GM18498 (cell line): ENCODE measurements at regions not wholly inside any gene's neighbourhood (a gene's known extent, or its start where the extent isn't known, plus 50 kb on each side); places are given as distances from the start of the nearest gene placed in this dataset.

Experiments used
- ATAC-seq: cut with Tn5 transposase; IDR thresholded peaks from one replicate; pipeline ENCODE4 v1.9.1; 2021; ENCODE audit warnings: mild to moderate bottlenecking, moderate library complexity; ENCODE audit not compliant: unreplicated experiment

DNA sequence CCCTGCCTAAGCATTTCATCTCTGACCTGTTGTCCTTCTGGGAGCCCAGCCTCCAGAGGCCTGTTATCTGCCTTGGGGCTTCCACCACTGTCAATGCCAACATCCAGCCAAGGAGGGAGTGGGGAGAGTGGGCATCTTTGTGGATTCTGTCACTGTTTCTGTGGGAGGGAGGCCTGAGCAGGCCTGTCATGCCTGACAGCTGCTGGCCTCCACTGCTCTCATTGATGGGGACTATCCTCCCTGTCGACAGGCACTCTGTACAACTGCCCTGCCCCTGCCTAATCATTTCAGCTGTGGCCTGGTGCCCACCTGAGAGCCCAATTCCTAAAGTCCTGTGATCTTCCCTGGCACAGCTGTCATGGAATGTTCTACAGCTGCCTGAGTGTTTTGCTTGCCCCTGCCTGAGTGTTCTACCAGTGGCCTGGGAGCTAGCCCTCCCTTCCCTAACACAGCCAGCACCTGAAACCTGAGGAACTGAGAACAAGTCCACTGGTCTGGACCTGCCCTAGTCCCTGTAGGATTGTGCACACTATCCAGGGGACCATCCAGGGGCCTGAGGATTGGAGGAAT lies 145.3 kb downstream of the FAM83B start:
- ATAC-seq = no peak

DNA sequence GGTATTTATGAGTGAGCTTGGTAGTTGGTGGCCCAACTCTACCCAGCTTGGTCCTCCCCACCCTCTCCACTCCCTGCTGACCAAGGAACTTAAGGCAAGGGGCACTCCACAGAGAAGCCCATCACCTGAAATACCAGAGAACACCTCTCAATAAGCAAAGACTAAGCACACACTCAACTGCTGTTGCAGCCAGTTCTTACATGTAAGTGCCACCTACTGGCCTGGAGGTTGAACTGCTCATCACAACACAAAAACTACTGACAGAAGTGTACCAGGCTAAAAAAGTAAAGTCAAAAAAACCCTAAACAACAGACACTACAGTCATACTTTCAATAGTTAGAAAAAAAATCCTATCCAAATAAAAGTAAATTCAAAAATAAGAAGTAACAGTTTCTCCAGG lies 146.2 kb downstream of the FAM83B start:
- peak; percentile 62 for ATAC-seq

DNA sequence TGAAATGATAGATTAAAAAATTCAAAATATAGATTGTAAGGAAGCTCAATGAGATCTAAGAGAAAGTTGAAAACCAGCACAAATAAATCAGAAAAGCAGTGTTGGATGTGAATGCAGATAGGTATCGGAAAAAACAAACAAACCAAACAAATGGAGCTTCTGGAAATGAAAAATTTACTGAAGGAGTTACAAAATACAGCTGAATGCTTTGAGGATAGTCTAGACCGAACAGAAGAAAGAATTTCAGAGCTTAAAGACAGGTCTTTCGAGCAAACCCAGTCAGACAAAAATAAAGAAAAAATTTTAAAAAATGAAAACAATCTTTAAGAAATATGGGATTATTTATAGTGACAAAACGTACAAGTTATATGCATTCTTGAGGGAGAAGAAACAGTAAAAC lies 146.7 kb downstream of the FAM83B start:
- ATAC-seq = no peak

DNA sequence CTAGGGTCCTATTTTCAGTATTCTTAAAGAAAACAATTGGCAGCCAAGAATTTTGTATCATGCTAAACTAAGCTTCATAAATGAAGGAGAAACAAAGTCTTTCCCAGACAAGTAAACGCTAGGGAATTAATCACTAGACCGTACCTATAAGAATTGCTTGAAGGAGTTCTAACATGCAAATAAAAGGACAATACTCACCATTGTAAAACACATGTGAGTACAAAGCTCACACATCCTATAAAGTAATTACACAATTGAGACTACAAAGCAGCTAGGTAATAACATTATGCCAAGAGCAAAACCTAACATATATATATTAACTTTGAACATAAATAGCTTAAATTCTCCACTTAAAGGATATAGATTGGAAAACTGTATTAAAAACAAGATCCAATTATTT lies 147.4 kb downstream of the FAM83B start:
- no peak for ATAC-seq

DNA sequence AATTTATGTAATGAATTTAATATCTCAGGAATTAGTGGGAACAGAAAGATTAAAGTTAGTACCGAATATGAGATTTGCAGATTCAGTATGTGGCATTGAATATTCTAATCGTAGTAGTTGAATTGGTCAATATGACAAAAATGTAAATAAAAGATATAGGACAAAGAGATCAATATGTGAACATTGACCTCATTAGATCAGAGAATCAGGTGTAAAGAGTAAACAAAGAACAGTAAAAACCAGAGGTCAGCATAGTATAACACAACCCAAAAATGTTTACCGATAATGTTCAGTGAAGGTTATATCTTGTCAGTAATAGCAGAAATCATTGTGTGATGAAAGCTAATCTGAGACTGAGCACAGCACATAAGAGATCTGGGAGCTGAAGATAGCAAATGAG lies 152.0 kb downstream of the FAM83B start:
- no peak for ATAC-seq

DNA sequence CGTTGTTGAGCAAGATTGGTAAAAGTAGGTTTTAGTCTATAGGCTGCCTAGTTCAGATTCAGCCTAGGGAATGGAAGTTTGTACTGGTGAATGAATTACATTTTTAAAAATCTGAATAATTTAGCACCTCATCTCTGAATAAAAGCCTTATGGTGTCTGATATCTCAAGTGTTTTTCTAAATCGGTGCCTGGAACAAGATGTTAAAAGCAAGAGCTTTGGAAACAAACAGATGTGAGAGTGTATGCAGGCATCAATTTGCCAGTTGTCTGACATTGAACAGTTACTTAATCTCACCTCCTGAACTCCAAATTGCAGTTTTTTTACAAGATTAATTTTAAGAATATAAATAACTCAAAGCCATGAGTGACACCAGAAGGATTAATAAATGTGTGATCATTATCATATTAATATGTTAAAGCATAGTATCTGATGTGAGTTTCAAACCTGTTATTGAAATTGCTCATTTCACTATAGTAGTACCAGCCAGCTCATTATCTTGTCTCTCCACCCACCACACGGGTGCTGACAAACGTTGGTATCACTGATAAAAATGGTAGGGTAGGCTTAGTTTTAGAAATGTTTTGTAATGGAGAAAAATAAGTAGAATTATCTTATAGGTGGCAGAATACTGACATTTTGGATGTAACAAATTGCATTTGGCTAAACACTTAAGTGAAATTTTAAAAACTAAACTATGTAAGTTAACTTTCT lies 157.3 kb downstream of the FAM83B start:
- no peak for ATAC-seq

DNA sequence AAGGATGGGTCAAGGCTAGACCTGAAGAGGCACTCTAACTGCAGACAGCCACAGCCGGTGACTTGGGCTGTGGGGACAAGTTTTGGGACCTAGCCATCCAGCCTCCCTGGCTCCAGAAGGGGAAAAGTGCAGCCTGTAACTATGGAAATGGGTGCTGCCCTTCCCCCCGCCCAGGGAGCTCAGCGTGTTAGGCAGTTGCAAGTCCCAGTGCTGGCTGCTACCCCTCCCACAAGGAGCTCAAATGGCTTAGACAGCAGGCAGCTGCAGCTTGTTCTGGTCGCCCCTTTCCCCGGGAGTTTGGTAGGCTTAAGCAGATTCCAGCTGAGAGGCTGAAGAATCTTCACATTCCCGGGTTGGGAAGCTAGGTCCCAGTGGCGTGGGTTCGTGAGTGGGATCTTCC lies 162.6 kb downstream of the FAM83B start:
- no peak for ATAC-seq

DNA sequence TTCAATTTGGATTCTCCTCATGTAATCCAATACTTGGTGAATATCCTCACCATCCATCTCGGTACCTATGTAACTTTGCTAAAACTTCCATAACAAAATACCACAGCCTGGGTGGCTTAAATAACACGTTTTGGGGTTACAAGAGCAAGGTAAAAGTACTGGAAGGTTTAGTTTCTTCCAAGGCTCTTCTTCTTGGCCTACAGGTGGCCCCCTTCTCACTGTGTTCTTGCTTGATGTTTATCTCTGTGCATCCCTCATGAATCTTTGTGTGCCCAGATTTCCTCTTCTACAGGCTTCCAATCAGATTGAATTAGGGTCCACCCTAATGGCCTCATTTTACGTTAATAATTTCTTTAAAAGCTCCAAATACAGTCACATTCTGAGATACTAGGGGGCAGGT lies 163.3 kb upstream of the HCRTR2 start:
- no peak for ATAC-seq

DNA sequence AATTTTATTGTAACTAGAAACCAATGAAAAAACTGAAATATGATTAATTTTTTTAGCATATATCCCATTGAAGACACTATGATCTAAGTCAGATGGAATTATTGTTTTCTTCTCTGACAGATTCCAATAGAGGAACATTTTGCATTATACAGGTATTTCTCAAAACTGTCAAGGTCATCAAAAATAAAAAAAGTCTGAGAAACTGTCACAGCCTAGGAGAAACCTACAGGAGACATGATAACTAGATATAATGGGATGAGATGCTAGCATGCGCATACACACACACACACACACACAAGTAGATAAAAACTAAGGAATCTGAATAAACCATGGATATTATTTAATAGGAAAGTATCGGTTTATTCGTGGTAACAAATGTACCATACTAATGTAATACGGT lies 161.9 kb upstream of the HCRTR2 start:
- ATAC-seq = no peak

DNA sequence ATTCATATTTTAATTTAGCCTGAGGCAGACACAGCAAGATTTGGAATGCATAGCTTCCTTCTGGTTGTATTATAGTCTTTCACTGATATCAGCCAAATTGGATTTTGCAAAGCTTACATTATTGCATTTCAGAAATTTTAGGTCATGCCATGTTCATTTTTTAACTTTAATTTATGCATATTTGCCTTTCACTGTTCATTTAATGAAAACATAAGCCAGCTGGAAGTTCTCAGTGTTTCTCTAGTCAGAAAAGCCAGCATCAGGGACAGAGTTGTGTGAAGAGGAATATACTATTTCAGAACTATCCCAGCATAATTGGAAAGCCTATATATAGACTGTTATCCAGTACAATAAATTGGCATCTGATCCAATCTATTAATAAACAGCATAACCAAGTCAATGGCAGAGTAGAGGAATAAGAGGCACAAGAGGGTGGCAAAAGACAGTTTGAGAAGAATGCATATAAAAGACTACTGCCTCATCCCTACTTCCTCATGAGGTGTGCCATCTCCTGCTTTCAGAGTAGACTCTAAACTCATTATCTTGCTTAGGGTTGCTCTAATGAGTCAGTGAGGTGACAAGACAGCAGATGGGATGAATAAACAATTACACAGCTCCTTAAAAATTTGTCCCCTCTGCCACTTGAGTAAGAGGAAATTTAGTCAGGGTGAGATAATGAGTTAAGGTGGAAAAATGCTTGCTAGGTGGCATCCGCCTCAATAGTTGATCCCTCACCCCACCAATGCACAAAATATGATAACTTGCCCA lies 159.8 kb upstream of the HCRTR2 start:
- ATAC-seq = no peak

DNA sequence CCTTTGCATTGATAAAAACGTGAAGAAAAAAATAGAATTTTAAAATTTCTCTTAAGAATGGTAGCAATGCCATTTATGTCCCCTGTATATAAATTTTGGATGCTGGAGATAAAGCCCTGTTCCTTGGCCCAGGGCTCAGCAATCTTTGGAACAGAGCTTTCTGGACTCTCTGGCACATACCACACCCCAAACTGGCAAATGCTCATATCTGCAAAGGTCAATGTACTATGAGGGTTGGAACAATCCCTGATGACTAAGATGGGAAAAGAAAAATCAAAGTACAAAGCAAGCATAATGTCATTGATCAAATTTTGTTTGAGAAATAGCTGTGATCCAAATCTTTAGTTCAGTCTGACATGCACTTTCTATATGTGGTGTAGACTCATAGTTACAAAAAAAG lies 158.1 kb upstream of the HCRTR2 start:
- ATAC-seq = no peak

DNA sequence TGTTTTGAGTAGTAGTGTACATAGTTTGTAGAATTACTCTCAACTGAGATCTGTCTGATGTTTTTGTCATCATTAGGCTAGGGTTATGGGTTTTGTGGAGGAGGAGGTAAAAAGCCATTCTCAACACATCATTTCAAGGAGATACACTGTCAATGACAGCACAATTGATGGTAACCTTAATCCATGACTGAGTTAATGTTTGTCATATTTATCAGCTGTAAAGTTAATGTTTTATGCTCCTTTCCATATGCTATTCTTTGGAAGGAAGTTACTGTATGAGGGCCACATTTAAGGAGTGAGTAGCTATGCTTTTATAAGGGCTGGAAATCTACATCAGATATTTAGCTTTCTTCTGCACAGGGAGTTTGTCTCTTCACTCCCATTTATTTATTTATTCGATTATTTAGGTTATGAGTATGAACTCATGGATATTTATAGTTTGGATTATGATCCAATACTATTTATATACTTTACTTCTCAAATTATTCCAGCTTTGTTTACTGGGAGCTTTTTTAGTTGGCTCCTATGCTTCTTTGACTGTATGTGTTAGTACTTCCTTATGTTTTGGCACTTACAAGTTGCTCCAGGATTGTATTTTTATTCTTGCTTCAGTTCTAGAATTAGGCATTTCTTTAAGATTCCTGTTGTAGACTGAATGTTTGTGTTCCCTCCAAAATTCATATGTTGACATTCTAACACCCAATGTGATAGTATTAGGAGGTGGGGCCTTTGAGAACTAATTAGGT lies 156.6 kb upstream of the HCRTR2 start:
- no peak for ATAC-seq

DNA sequence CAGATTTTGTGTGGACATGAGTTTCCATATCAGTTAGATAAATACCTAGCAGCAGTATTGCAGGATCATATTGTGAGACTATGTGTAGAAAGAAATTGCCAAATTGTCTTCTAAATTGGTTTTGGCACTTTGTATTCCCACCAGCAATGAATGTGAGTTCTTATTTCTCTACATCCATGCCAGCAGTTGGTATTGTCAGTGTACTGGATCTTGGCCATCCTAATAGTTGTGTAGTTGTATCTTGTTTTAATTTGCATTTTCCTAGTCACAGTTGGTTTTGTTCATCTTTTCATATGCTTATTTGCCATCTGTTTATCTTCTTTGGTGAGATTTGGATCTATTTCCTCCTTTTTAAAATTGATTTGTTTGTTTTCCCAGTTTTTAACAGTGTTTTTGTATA lies 154.7 kb upstream of the HCRTR2 start:
- no peak for ATAC-seq

DNA sequence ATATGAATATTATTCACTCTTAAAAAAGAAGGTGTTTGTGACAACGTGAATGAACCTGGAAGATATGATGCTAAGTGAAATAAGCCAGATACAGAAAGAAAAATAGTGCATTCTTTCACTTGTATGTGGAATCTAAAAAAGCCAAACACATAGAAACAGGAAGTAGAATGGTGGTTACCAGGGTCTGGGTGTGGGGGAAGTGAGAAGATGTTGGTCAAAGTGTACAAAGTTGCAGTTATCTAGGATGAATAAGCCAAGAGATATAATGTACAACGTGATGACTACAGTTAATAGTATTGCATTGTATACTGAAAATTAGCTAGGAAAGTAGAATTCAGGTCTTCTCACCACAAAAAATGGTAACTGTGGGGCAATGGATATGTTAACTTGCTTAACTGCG lies 151.1 kb upstream of the HCRTR2 start:
- ATAC-seq = no peak

DNA sequence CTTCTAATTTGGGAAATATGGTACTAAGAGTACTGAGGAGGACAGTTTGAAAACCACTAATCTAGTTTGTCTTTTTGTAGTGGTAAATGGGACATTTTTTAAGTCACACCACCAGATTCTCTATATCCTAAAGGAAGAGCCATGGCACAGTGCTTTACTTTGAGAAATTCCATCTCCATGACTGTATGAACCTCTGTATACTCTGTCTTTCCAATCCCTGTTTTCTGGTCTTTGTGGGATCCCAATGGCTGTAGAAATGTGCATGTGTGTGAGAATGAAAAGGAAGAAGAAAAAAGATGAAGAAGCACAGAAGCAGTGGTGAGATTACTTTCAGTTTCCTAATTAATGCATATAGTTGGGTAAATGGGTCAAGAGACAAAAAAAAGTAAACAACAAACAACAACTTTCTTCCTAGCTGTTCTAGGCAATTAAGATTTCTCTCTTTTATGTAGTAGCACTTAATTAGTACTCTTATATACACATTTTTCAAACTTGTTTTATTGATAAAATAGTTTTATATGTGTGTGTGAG lies 141.2 kb upstream of the HCRTR2 start:
- no peak for ATAC-seq

DNA sequence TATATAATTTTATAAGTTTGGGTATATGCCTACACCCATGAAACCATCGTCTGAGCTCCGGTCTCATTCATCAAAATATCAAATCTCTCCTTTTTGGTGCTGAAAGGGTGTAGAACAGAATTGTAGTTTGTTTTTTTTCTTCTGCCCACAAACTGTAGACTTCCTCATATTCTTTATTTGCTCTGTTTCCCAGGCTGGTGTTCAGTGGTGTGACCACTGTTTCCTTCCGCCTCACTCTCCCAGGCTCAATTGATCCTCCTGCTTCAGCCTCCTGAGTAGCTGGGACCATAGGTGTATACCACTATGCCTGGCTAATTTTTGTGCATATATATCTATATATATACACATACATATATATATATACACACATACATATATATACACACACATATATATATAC lies 139.6 kb upstream of the HCRTR2 start:
- ATAC-seq = no peak

DNA sequence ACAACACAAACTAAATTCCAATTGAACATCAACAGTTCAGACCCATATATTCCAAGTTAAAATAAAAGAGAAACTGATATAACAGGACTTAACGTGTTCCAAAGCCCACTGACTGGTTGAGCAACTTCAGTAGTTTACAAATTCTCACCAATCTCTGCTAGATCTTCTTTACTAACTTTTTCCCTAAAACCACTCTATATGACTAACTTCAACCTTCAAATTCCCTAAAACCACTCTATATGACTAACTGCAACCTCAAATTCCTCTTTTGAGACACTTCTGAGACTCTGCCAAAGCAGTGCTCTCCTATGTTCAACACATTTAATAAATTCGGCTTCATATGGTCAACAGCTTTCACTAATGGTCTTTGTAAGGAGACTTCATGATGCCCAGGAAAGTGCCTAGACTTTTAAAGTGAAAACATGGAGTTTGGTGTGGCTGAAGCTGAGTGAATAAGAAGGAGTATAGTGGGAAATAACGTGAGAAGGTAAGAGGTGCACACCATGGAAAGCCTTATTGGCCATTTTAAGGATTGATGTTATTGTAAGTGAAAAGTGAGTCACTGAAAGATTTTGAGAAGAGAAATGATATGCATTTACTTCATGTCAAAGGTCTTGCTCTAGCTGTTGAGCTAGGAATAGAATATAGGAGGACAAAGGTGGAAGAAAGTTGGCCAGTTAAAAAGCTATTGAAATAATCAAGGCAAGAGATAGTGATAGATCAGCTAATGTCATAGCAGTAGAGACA lies 134.0 kb upstream of the HCRTR2 start:
- ATAC-seq = no peak

DNA sequence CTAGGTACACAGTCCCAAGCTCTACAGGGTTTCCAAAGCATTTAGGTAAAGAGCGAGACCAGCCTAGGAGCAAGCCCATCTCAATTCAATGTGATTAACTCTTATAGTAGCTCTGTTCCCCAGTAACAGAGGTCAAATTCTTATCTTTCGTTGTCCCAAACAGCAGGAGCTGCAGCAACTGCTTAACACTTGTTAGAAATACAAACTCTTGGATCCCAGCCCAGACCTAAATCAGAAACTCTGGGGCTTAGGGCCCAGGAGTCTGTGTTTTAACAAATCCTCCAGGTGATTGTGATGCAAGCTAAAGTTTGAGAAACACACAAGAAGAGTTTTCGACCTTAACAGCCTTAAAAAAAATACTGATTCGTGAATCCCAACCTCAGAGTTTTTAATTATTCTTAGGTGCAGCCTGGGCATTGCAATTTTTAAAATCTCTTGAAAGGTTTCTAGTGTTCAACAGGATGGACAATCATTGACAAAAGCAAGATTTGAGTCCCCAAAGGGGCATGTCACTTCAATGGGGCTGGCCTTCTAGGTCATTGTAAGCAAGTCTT lies 127.4 kb upstream of the HCRTR2 start:
- no peak for ATAC-seq

DNA sequence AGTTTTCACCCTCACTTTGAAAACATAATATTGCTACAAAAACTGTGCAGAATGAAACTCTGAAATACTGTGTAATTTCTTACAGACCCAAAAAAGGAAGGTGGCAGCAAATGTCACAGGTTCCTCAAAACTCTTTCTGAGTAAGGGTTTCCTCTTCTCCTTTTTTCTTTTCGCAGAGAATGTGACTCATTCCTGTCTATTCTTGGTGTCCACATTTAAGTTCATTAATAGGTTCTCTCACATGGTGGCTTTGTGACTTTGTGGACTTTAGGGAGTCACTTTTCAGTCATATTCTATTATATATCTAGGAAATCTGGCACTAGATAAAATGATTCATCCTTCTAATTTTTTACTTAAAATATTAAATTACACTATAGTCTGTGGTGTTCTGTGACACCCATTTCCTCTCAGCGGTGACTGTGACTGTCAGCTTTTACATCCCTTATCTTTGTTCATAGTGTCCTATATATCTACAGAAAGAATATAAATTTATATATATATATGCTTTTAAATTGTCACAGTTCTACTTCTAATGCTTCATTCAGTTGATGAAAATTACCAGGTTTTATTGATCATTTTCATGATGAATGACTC lies 126.8 kb upstream of the HCRTR2 start:
- no peak for ATAC-seq

DNA sequence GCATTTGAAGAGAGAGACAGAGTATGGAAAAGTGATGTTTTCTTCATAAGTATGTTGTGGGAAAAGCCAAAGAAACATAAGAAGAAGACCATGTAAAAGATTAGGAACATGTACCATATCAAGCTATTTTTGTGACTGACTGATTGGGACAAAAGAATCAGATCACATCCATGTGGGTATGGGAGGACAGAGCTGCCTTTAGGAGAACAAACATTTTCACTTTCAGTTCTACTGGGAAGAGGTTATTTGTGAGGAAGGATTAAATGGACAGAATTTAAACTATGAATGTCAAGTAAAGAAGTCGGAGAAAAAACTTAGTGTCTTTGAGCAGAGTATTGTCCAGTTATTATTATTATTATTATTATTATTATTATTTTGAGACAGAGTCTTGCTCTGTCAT lies 124.4 kb upstream of the HCRTR2 start:
- no peak for ATAC-seq
